ENCODE measurements at regions not wholly inside any gene's neighbourhood (a gene's known extent, or its start where the extent isn't known, plus 50 kb on each side); places are given as distances from the start of the nearest gene placed in this dataset.
"Not testable (repeated sequence)": the region's sequence is repeated elsewhere in the genome, so short reads cannot be mapped to it uniquely, and the experiment has no call there.

- TF ChIP-seq, protein P1, sequence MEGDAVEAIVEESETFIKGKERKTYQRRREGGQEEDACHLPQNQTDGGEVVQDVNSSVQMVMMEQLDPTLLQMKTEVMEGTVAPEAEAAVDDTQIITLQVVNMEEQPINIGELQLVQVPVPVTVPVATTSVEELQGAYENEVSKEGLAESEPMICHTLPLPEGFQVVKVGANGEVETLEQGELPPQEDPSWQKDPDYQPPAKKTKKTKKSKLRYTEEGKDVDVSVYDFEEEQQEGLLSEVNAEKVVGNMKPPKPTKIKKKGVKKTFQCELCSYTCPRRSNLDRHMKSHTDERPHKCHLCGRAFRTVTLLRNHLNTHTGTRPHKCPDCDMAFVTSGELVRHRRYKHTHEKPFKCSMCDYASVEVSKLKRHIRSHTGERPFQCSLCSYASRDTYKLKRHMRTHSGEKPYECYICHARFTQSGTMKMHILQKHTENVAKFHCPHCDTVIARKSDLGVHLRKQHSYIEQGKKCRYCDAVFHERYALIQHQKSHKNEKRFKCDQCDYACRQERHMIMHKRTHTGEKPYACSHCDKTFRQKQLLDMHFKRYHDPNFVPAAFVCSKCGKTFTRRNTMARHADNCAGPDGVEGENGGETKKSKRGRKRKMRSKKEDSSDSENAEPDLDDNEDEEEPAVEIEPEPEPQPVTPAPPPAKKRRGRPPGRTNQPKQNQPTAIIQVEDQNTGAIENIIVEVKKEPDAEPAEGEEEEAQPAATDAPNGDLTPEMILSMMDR (IDR thresholded peaks at IDR 0.05; ENCODE audit: low read depth, low read length, missing control alignments) = no peak
- in situ Hi-C loops (cut with HindIII; ENCODE audit: low sequenced_read_pairs) = no loop called here
- no peak overlapping the region for H3K4me3 ChIP-seq (ENCODE audit: low read depth, low read length)
- no peak for DNase-seq (ENCODE audit: low read depth)
Measured at GRCh38 chr2:89831641-89832498, 1140.4 kb downstream of the RPIA start.

DNA sequence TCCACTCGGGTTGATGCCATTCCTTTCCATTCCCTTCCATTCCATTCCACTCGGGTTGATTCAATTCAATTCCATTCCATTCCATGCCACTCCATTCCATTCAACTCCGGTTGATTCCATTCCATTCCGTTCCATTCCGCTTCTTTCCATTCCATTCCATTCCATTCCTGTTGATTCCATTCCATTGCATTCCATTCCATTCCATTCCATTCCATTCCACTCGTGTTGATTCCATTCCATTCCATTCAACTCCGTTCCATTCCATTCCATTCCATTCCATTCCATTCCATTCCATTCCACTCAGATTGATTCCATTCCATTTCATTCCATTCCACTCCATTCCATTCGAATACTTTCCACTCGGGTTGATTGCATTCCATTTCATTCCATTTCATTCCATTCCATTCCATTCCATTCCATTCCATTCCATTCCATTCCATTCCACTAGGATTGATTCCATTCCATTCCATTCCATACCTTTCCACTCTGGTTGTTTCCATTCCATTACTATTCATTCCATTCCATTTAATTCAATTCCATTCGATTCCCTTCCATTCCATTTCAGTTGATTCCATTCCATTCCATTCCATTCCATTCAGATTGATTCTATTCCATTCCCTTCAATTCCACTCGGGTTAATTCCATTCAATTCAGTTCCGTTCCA is 1141.8 kb downstream of the RPIA start:
- TF ChIP-seq, protein P1 (IDR thresholded peaks at IDR 0.05; ENCODE audit: low read depth, low read length, missing control alignments) = no peak
- no peak overlapping the region for H3K4me3 ChIP-seq (ENCODE audit: low read depth, low read length)
- DNase-seq (ENCODE audit: low read depth) = no peak
- in situ Hi-C loops (cut with HindIII; ENCODE audit: low sequenced_read_pairs) = no loop called here

DNA sequence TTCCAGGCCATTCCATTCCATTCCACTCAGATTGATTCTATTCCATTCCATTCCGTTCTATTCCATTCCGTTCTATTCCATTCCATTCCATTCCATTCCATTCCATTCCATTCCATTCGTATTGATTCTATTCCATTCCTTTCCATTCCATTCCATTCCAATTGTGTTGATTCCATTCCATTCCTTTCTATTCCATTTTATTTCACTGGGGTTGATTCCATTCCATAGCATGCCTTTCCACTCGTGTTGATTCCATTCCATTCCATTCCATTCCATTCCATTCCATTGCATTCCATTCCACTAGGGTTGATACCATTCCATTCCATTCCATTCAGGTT is 1142.3 kb downstream of the RPIA start:
- in situ Hi-C loops (cut with HindIII; ENCODE audit: low sequenced_read_pairs) = no loop called here

DNA sequence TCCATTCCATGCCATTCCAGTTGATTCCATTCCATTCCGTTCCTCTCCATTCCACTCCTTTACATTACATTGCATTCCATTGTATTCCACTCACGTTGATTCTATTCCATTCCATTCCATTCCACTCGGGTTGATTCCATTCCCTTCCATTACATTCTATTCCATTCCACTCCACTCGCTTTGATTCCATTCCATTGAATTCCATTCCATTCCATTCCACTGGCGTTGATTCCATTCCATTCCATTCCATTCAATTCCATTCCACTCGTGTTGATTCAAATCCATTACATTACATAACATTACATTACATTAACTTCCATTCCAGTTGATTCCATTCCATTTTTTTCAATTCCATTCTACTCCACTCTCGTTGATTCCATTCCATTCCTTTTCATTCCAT is 1142.8 kb downstream of the RPIA start:
- DNase-seq (ENCODE audit: low read depth) = no peak
- H3K4me3 ChIP-seq (ENCODE audit: low read depth, low read length) = no peak overlapping the region
- TF ChIP-seq, protein P1 (IDR thresholded peaks at IDR 0.05; ENCODE audit: low read depth, low read length, missing control alignments) = no peak
- in situ Hi-C loops (cut with HindIII; ENCODE audit: low sequenced_read_pairs) = no loop called here

More for the DNA sequence above, 1142.3 kb downstream of the RPIA start:
- TF ChIP-seq, protein P1 (IDR thresholded peaks at IDR 0.05; ENCODE audit: low read depth, low read length, missing control alignments) = no peak
- no peak for DNase-seq (ENCODE audit: low read depth)
- H3K4me3 ChIP-seq (ENCODE audit: low read depth, low read length) = no peak overlapping the region

GRCh38 chr2:89836326-89836725 is 1144.9 kb downstream of the RPIA start:
- H3K4me3 ChIP-seq (ENCODE audit: low read depth, low read length); in situ Hi-C loops (cut with HindIII; ENCODE audit: low sequenced_read_pairs): not testable (repeated sequence)
- peak; percentile 39 for DNase-seq (ENCODE audit: low read depth)

DNA sequence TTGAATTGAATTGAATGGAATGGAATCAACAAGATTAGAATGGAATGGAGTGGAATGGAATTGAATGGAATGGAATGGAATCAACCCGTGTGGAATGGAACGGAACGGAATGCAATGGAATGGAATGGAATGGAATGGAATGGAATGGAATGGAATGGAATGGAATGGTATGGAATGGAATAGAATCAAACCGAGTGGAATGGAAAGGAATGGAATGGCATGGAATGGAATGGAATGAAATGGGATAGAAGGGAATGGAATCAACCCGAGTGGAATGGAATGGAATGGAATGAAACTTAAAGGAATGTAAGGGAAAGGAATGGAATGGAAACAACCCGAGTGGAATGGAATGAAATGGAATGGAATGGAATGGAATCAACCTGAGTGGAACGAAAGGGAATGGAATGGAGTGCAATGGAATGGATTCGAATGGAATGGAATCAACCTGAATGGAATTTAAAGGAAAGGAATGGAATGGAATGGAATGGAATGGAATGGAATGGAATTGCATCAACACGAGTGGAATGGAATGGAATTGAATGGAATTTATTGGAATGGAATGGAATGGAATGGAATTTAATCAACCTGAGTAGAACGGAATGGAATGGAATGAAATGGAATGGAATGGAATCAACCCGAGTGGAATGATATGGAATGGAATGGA is 1146.6 kb downstream of the RPIA start:
- DNase-seq (ENCODE audit: low read depth) = no peak
- TF ChIP-seq, protein P1 (IDR thresholded peaks at IDR 0.05; ENCODE audit: low read depth, low read length, missing control alignments) = no peak
- in situ Hi-C loops (cut with HindIII; ENCODE audit: low sequenced_read_pairs) = no loop called here
- no peak overlapping the region for H3K4me3 ChIP-seq (ENCODE audit: low read depth, low read length)

DNA sequence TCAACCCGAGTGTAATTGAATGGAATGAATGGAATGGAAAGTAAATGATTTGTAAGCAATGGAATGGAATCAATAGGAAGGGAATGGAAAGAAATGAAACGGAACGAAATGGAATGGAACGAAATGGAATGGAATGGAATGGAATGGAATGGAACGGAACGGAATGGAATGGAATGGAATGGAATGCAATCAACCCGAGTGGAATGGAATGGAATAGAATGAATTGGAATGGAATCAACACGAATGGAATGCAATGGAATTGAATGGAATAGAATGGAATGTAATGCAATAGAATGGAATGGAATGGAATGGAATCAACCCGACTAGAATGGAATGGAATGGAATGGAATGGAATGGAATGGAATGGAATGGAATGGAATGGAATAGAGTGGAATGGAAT is 1148.7 kb downstream of the RPIA start:
- H3K4me3 ChIP-seq (ENCODE audit: low read depth, low read length); in situ Hi-C loops (cut with HindIII; ENCODE audit: low sequenced_read_pairs); DNase-seq (ENCODE audit: low read depth): not testable (repeated sequence)

DNA sequence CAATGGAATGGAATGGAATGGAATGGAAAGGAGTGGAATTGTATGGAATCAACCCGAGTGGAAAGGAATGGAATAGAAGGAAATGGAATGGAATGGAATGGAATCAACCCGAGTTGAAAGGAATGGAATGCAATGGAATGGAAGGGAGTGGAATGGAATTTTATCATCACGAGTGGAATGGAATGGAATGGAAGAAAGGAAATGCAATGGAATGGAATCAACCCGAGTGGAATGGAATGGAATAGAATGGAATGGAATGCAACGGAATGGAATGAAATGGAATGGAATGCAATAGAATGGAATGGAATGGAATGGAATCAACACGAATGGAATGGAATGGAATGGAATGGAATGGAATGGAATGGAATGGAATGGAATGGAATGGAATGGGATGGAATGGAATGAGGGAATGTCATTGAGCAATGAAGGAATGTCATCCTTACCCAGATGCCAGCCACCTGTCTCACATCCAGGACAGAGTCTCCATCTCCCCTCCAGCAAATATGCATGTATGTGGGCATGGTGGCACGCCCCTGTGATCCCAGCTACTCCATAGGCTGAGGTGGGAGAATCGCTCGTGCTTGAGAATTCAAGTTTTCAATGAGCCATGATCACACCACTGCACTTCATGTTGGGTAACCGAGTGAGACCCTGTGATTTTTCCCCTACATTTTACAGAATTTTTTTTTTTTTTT is 1149.5 kb downstream of the RPIA start:
- in situ Hi-C loops (cut with HindIII; ENCODE audit: low sequenced_read_pairs) = not testable (repeated sequence)

More for the DNA sequence above, 1149.5 kb downstream of the RPIA start:
- not testable (repeated sequence) for H3K4me3 ChIP-seq (ENCODE audit: low read depth, low read length); DNase-seq (ENCODE audit: low read depth)

All from astrocyte of the cerebellum (primary cell).